PC-9 (cell line): ENCODE measurements at regions not wholly inside any gene's neighbourhood (a gene's known extent, or its start where the extent isn't known, plus 50 kb on each side); places are given as distances from the start of the nearest gene placed in this dataset.

Experiments used
- BruUV-seq: library from RNA; stranded (reverse); fragments of 400-500 nt; replicated peaks from 2 replicates; lab custom pipeline; 2021; lab: Mats Ljungman, UMichigan
- CTCF ChIA-PET: fragments of 300-600 bp; sonication (Branson Sonifier 250); formaldehyde crosslinking; loops from one replicate; lab custom pipeline; 2022; ENCODE audit warnings: antibody characterized with exemption; lab: Charles Lee
- POLR2A ChIA-PET: fragments of 300-600 bp; sonication (Branson Sonifier 250); formaldehyde crosslinking; loops from one replicate; lab custom pipeline; 2022; ENCODE audit warnings: antibody characterized with exemption; ENCODE audit not compliant: unreplicated experiment; lab: Charles Lee
- DNase-seq, 2 experiments: peaks; one replicate each; pipeline versions ENCODE4 v3.0.0 to v3.0.0-alpha.2; 2015 to 2022; ENCODE audit warnings: mixed read lengths in 1 of 2
- H2AFZ ChIP-seq: fragments of 200-600 bp; sonication (generic); 2 replicates; pipeline ENCODE4 v1.8.1; 2017; ENCODE audit warnings: antibody characterized with exemption
- H3F3A ChIP-seq: fragments of 200-600 bp; sonication (generic); 2 replicates; pipeline ENCODE4 v1.8.1; 2017; ENCODE audit warnings: antibody characterized with exemption, mild to moderate bottlenecking, low read depth; ENCODE audit not compliant: insufficient read depth
- H3K27ac ChIP-seq: fragments of 200-600 bp; sonication (generic); 2 replicates; pipeline ENCODE4 v1.6.1; 2016; ENCODE audit warnings: mixed run types
- H3K27me3 ChIP-seq: fragments of 200-600 bp; sonication (generic); 2 replicates; pipeline ENCODE4 v1.6.1; 2016; ENCODE audit warnings: low read depth, mixed run types; ENCODE audit not compliant: insufficient read depth
- H3K36me3 ChIP-seq: fragments of 200-600 bp; sonication (generic); 2 replicates; pipeline ENCODE4 v1.6.1; 2016; ENCODE audit warnings: low read depth, mixed run types
- H3K4me1 ChIP-seq: fragments of 200-600 bp; sonication (generic); replicated peaks from 2 replicates; pipeline ENCODE4 v1.6.1; 2016; ENCODE audit warnings: mixed run types; ENCODE audit not compliant: insufficient read depth
- H3K4me2 ChIP-seq: fragments of 200-600 bp; sonication (generic); 2 replicates; pipeline ENCODE4 v1.6.1; 2017; ENCODE audit warnings: mixed run types
- H3K4me3 ChIP-seq: fragments of 200-600 bp; sonication (generic); 2 replicates; pipeline ENCODE4 v1.6.1; 2016; ENCODE audit warnings: mixed run types
- H3K79me2 ChIP-seq: fragments of 200-600 bp; sonication (generic); 2 replicates; pipeline ENCODE4 v1.6.1; 2017; ENCODE audit warnings: low read depth, mixed run types
- H3K9me2 ChIP-seq: fragments of 200-600 bp; sonication (generic); 2 replicates; pipeline ENCODE4 v1.8.1; 2017; ENCODE audit warnings: mild to moderate bottlenecking; ENCODE audit not compliant: insufficient read depth
- H3K9me3 ChIP-seq: fragments of 200-600 bp; sonication (generic); 2 replicates; pipeline ENCODE4 v1.8.1; 2016; ENCODE audit warnings: low read depth; ENCODE audit not compliant: insufficient read depth
- H4K20me1 ChIP-seq: fragments of 200-600 bp; sonication (generic); 2 replicates; pipeline ENCODE4 v1.8.1; 2017; ENCODE audit not compliant: insufficient read depth
- CTCF ChIP-seq: fragments of 200-600 bp; sonication (generic); conservative IDR thresholded peaks from 2 replicates; pipeline ENCODE4 v1.6.1; 2017; ENCODE audit warnings: mixed run types, antibody characterized with exemption, mild to moderate bottlenecking, moderate library complexity
- EZH2 ChIP-seq: fragments of 200-600 bp; sonication (generic); IDR thresholded peaks from 2 replicates; pipeline ENCODE4 v1.8.0; 2017; ENCODE audit warnings: antibody characterized with exemption, low read depth
- intact Hi-C: fragments of 100-400 bp; cut with micrococcal nuclease; formaldehyde crosslinking; loops from one replicate; pipeline ENCODE4 v1.10.0; 2022; ENCODE audit not compliant: unreplicated experiment

- Histone ChIP-seq H2AFZ (no peak overlapping the region), H4K20me1 (no peaks in the 10 kb centered on the region), H3K27me3 (no peaks in the 10 kb centered on the region), H3K4me2 (no peak overlapping the region), H3F3A (no peaks in the 10 kb centered on the region), H3K9me3 (no peaks in the 10 kb centered on the region), H3K4me3 (no peak overlapping the region), H3K4me1 (peaks cover 21% of the 10 kb centered on the region), H3K36me3 (no peaks in the 10 kb centered on the region), H3K9me2 (no peaks in the 10 kb centered on the region), H3K79me2 (no peaks in the 10 kb centered on the region), H3K27ac (no peak overlapping the region)
- no TSS peak for BruUV-seq
- ChIA-PET CTCF (no interaction called here), POLR2A (no interaction called here)
- DNase-seq, result no peak
- TF ChIP-seq CTCF (no peak), EZH2 (no peak)
- intact Hi-C loops, result loop anchor here (10.0 kb wide), 1 partner anchor 711 kb away; no protein-coding TSS in a partner anchor
Measured at GRCh38 chr2:156896294-156896693, 361.2 kb upstream of the GALNT5 start.

GRCh38 chr2:156897548-156897947 lies 360.0 kb upstream of the GALNT5 start:
- Histone ChIP-seq H3K9me2 (no peaks in the 10 kb centered on the region), H3K4me3 (no peak overlapping the region), H3K9me3 (no peaks in the 10 kb centered on the region), H2AFZ (no peak overlapping the region), H3K36me3 (no peaks in the 10 kb centered on the region), H3F3A (no peaks in the 10 kb centered on the region), H4K20me1 (no peaks in the 10 kb centered on the region), H3K4me1 (peaks cover 15% of the 10 kb centered on the region), H3K4me2 (no peak overlapping the region), H3K27me3 (no peaks in the 10 kb centered on the region), H3K27ac (no peak overlapping the region), H3K79me2 (no peaks in the 10 kb centered on the region)
- ChIA-PET CTCF (no interaction called here), POLR2A (no interaction called here)
- no peak for DNase-seq
- BruUV-seq, result no TSS peak
- intact Hi-C loops, result loop anchor here (10.0 kb wide), 1 partner anchor 713 kb away; no protein-coding TSS in a partner anchor
- TF ChIP-seq EZH2 (no peak), CTCF (no peak)

- POLR2A ChIA-PET, result interaction anchor here (0.6 to 0.7 kb wide), 5 partner anchors 9 to 1021 kb away, joined by 3 to 6 read pairs (median 5); no protein-coding TSS in a partner anchor
- no peaks in the 10 kb centered on the region for H3K9me3 ChIP-seq
- CTCF ChIA-PET, result no interaction called here
- no peak overlapping the region for H3K4me3 ChIP-seq
- no peaks in the 10 kb centered on the region for H3K4me1 ChIP-seq
- no peak overlapping the region for H3K27ac ChIP-seq
- no peaks in the 10 kb centered on the region for H3K79me2 ChIP-seq
- no peaks in the 10 kb centered on the region for H3F3A ChIP-seq
- no peaks in the 10 kb centered on the region for H4K20me1 ChIP-seq
- intact Hi-C loops, result no loop called here
- no peak for TF ChIP-seq EZH2
- no peak for TF ChIP-seq CTCF
- H3K9me2 ChIP-seq, result no peaks in the 10 kb centered on the region
- no peak overlapping the region for H2AFZ ChIP-seq
- no peak overlapping the region for H3K4me2 ChIP-seq
- no TSS peak for BruUV-seq
- H3K36me3 ChIP-seq, result no peaks in the 10 kb centered on the region
- H3K27me3 ChIP-seq, result no peaks in the 10 kb centered on the region
- DNase-seq, result peak in 1 of 2 experiments; percentile 41
Measured at GRCh38 chr2:156901373-156902031, 356.0 kb upstream of the GALNT5 start.
